ENCODE measurements at regions not wholly inside any gene's neighbourhood (a gene's known extent, or its start where the extent isn't known, plus 50 kb on each side); places are given as distances from the start of the nearest gene placed in this dataset.

DNA sequence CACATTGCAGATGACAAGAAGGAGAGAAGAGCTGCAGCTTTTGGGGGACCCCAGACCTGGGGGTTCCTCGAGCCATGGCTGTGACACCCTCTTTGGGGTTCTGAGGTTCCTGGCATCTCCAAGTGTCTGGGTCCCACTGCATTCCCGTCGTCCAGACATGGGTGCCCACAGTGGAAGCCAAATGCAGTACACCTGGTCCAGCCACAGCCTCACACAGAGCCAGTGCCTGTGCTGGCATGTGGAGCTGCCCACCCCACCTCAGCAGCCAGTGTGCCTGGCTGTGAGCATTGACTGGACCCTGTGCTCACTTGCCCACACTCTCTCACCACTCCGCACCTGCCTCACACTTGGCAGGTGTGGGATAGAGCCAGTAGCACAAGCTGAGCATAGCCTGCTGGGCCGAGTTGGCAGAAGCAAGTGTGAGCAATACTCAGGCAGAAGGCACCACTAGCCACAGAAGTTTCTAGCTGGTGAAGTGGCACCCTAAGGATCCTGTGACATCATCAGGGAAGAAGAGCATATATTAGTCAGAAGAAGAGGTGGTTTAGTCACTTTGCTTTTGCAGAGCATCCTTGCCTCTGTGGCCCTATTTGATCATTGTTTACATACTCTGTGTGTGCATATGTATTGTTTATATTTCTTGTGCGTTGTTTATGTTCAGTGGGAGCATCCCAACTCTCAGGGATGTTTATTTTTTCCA, 65.0 kb upstream of the MAGEB2 start:
- no peak for DNase-seq
- TF ChIP-seq NFIC (IDR thresholded peaks at IDR 0.05; ENCODE audit: borderline replicate concordance), result no peak
- no peak for TF ChIP-seq TAF1 (IDR thresholded peaks at IDR 0.05; ENCODE audit: borderline replicate concordance, low read depth, low read length)
- no peak overlapping the region for H2AFZ ChIP-seq (ENCODE audit: low read depth)

DNA sequence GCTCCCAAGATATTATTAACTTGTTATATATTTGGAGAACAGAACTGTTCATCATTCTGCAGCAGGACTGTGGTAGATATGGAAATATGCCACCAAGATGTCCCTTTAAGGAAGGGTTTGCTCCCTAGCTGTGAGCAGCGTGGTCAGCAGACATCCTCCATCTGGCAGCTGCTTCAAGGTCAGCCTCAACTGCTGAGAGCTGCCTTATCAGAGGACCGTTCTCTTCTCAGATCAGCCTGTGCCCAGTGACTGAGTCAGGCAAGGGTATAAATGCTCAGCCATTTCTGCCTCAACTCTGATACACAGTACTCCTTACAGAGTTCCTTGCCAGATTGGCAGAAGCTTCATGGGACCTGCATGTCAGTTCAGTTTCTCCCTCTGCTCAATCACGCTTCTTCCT, 63.4 kb upstream of the MAGEB2 start:
- no peak for TF ChIP-seq NFIC (IDR thresholded peaks at IDR 0.05; ENCODE audit: borderline replicate concordance)
- TF ChIP-seq RFX5 (IDR thresholded peaks at IDR 0.05; ENCODE audit: low read length), result no peak
- no peak for TF ChIP-seq RAD21 (IDR thresholded peaks at IDR 0.05; ENCODE audit: low read length)
- TF ChIP-seq, protein P1, sequence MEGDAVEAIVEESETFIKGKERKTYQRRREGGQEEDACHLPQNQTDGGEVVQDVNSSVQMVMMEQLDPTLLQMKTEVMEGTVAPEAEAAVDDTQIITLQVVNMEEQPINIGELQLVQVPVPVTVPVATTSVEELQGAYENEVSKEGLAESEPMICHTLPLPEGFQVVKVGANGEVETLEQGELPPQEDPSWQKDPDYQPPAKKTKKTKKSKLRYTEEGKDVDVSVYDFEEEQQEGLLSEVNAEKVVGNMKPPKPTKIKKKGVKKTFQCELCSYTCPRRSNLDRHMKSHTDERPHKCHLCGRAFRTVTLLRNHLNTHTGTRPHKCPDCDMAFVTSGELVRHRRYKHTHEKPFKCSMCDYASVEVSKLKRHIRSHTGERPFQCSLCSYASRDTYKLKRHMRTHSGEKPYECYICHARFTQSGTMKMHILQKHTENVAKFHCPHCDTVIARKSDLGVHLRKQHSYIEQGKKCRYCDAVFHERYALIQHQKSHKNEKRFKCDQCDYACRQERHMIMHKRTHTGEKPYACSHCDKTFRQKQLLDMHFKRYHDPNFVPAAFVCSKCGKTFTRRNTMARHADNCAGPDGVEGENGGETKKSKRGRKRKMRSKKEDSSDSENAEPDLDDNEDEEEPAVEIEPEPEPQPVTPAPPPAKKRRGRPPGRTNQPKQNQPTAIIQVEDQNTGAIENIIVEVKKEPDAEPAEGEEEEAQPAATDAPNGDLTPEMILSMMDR (IDR thresholded peaks at IDR 0.05), result no peak
- TF ChIP-seq TAF1 (IDR thresholded peaks at IDR 0.05; ENCODE audit: borderline replicate concordance, low read depth, low read length), result no peak
- no peak for TF ChIP-seq NRF1 (IDR thresholded peaks at IDR 0.05; ENCODE audit: low read depth, low read length)
- TF ChIP-seq, protein P2, sequence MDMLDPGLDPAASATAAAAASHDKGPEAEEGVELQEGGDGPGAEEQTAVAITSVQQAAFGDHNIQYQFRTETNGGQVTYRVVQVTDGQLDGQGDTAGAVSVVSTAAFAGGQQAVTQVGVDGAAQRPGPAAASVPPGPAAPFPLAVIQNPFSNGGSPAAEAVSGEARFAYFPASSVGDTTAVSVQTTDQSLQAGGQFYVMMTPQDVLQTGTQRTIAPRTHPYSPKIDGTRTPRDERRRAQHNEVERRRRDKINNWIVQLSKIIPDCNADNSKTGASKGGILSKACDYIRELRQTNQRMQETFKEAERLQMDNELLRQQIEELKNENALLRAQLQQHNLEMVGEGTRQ (IDR thresholded peaks at IDR 0.05; ENCODE audit: borderline replicate concordance, low read depth, low read length), result no peak
- no peak for TF ChIP-seq MXI1 (IDR thresholded peaks at IDR 0.05; ENCODE audit: low read depth, low read length)
- no peak for TF ChIP-seq EZH2phosphoT487 (IDR thresholded peaks at IDR 0.05; ENCODE audit: borderline replicate concordance, low read depth)
- no peak for TF ChIP-seq TEAD4 (IDR thresholded peaks at IDR 0.05; ENCODE audit: borderline replicate concordance, insufficient read depth)
- no peak for TF ChIP-seq POLR2AphosphoS5 (IDR thresholded peaks at IDR 0.05; ENCODE audit: low read depth, low read length)
- no peak for TF ChIP-seq TCF12 (IDR thresholded peaks at IDR 0.05)
- no peak for TF ChIP-seq GATA2 (CRISPR knock-in tag; IDR thresholded peaks at IDR 0.05)
- no peak for DNase-seq
- Histone ChIP-seq H3K9me3 (no peaks in the 10 kb centered on the region), H3K79me2 (ENCODE audit: insufficient read depth) (no peaks in the 10 kb centered on the region), H3K27me3 (ENCODE audit: insufficient read depth) (no peaks in the 10 kb centered on the region; the same call in 1 of the 2 replicates), H3K4me3 (ENCODE audit: low read depth in 2 of 2, low read length in 1 of 2) (no peak overlapping the region), H4K20me1 (ENCODE audit: insufficient read depth) (no peaks in the 10 kb centered on the region), H3K9me2 (no peaks in the 10 kb centered on the region), H3F3A (replicated peaks; ENCODE audit: insufficient read depth) (no peaks in the 10 kb centered on the region), H2AFZ (ENCODE audit: low read depth) (no peak overlapping the region), H3K4me1 (ENCODE audit: control insufficient read depth in 1 of 2, insufficient read depth in 2 of 2, low read depth in 1 of 2, low read length in 1 of 2) (no peaks in the 10 kb centered on the region), H3K4me2 (no peak overlapping the region), H3K9ac (no peak overlapping the region), H3K36me3 (replicated peaks in 1 of 2; ENCODE audit: control insufficient read depth in 1 of 2, insufficient read depth in 2 of 2, low read length in 1 of 2) (no peaks in the 10 kb centered on the region), H3K27ac (ENCODE audit: low read depth in 2 of 2, low read length in 1 of 2) (no peak overlapping the region)
- WGBS (ENCODE audit: low lambda C conversion rate), result 30% methylated on average over 3 of the region's 3 CpGs
- ChIA-PET POLR2A (no interaction called here), CTCF (interaction anchor here (0.7 kb wide), 1 partner anchor 10 kb away, joined by 3 read pairs; no protein-coding TSS in a partner anchor)

More for the DNA sequence above, 65.0 kb upstream of the MAGEB2 start:
- no peaks in the 10 kb centered on the region for H3K79me2 ChIP-seq (ENCODE audit: insufficient read depth)
- no peak overlapping the region for H3K4me2 ChIP-seq
- POLR2A ChIA-PET, result no interaction called here
- H3K36me3 ChIP-seq (replicated peaks in 1 of 2; ENCODE audit: control insufficient read depth in 1 of 2, insufficient read depth in 2 of 2, low read length in 1 of 2), result no peaks in the 10 kb centered on the region
- no peaks in the 10 kb centered on the region for H4K20me1 ChIP-seq (ENCODE audit: insufficient read depth)
- H3K27me3 ChIP-seq (ENCODE audit: insufficient read depth), result no peaks in the 10 kb centered on the region; the same call in 1 of the 2 replicates
- no peak overlapping the region for H3K9ac ChIP-seq
- CTCF ChIA-PET, result no interaction called here
- H3K4me3 ChIP-seq (ENCODE audit: low read depth in 2 of 2, low read length in 1 of 2), result no peak overlapping the region
- WGBS (ENCODE audit: low lambda C conversion rate), result 32% methylated on average over 3 of the region's 6 CpGs
- H3K4me1 ChIP-seq (ENCODE audit: control insufficient read depth in 1 of 2, insufficient read depth in 2 of 2, low read depth in 1 of 2, low read length in 1 of 2), result no peaks in the 10 kb centered on the region
- H3K9me2 ChIP-seq, result no peaks in the 10 kb centered on the region
- no peaks in the 10 kb centered on the region for H3F3A ChIP-seq (replicated peaks; ENCODE audit: insufficient read depth)
- no peaks in the 10 kb centered on the region for H3K9me3 ChIP-seq
- no peak overlapping the region for H3K27ac ChIP-seq (ENCODE audit: low read depth in 2 of 2, low read length in 1 of 2)

Measured in SK-N-SH (cell line).